ENCODE measurements at regions not wholly inside any gene's neighbourhood (a gene's known extent, or its start where the extent isn't known, plus 50 kb on each side); places are given as distances from the start of the nearest gene placed in this dataset.

GRCh38 chr11:81394311-81394710 is 1339.4 kb downstream of the FAM181B start:
- Histone ChIP-seq H3K27ac (no peak overlapping the region), H3K27me3 (ENCODE audit: low read depth) (no peaks in the 10 kb centered on the region), H3K4me3 (no peak overlapping the region), H3K4me1 (no peaks in the 10 kb centered on the region), H3K36me3 (no peaks in the 10 kb centered on the region), H3K9me3 (no peaks in the 10 kb centered on the region)
- DNase-seq (no peak), ATAC-seq (no peak)
- intact Hi-C loops (cut with DNase I): no loop called here
- TF ChIP-seq, protein P1, sequence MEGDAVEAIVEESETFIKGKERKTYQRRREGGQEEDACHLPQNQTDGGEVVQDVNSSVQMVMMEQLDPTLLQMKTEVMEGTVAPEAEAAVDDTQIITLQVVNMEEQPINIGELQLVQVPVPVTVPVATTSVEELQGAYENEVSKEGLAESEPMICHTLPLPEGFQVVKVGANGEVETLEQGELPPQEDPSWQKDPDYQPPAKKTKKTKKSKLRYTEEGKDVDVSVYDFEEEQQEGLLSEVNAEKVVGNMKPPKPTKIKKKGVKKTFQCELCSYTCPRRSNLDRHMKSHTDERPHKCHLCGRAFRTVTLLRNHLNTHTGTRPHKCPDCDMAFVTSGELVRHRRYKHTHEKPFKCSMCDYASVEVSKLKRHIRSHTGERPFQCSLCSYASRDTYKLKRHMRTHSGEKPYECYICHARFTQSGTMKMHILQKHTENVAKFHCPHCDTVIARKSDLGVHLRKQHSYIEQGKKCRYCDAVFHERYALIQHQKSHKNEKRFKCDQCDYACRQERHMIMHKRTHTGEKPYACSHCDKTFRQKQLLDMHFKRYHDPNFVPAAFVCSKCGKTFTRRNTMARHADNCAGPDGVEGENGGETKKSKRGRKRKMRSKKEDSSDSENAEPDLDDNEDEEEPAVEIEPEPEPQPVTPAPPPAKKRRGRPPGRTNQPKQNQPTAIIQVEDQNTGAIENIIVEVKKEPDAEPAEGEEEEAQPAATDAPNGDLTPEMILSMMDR (IDR thresholded peaks at IDR 0.05): no peak

- Histone ChIP-seq H3K4me3 (no peak overlapping the region), H3K27me3 (ENCODE audit: low read depth) (no peaks in the 10 kb centered on the region), H3K27ac (no peak overlapping the region), H3K36me3 (no peaks in the 10 kb centered on the region), H3K4me1 (no peaks in the 10 kb centered on the region), H3K9me3 (no peaks in the 10 kb centered on the region)
- ATAC-seq (no peak), DNase-seq (no peak)
- intact Hi-C loops (cut with DNase I): no loop called here
- TF ChIP-seq, protein P1 (IDR thresholded peaks at IDR 0.05): no peak
These were observed 1345.3 kb downstream of the FAM181B start for GRCh38 chr11:81388326-81388725.

GRCh38 chr11:81380395-81380794 is 1353.3 kb downstream of the FAM181B start:
- no peak for DNase-seq
- Histone ChIP-seq H3K36me3 (no peaks in the 10 kb centered on the region), H3K27ac (no peak overlapping the region), H3K4me3 (no peak overlapping the region), H3K9me3 (no peaks in the 10 kb centered on the region), H3K4me1 (no peaks in the 10 kb centered on the region), H3K27me3 (ENCODE audit: low read depth) (no peaks in the 10 kb centered on the region)
- intact Hi-C loops (cut with DNase I): no loop called here
- no peak for ATAC-seq
- TF ChIP-seq, protein P1 (IDR thresholded peaks at IDR 0.05): no peak

DNA sequence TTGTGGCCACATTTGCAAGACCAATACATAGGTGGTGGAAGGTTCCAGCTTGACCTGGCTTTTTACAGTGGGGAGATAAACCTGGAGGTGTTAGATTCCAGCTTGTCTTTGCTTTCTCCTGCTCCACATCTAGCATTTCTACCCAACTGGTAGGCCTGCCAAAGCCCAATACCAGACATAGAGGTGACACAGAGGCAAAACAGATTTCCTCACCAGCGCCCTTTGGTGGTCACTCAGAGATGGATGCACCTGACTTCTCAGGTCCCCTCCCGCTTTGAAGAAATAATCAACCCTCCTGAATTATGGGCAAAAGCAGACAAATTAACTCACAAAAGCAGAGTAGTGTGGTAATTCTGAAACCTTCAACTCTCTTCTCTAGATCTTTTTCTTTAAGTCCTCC is 1356.2 kb downstream of the FAM181B start:
- TF ChIP-seq, protein P1 (IDR thresholded peaks at IDR 0.05): no peak
- DNase-seq (no peak), ATAC-seq (no peak)
- H3K27ac ChIP-seq: no peak overlapping the region
- intact Hi-C loops (cut with DNase I): no loop called here
- H3K36me3 ChIP-seq: no peaks in the 10 kb centered on the region
- H3K9me3 ChIP-seq: no peaks in the 10 kb centered on the region
- H3K27me3 ChIP-seq (ENCODE audit: low read depth): no peaks in the 10 kb centered on the region
- H3K4me3 ChIP-seq: no peak overlapping the region
- no peaks in the 10 kb centered on the region for H3K4me1 ChIP-seq

DNA sequence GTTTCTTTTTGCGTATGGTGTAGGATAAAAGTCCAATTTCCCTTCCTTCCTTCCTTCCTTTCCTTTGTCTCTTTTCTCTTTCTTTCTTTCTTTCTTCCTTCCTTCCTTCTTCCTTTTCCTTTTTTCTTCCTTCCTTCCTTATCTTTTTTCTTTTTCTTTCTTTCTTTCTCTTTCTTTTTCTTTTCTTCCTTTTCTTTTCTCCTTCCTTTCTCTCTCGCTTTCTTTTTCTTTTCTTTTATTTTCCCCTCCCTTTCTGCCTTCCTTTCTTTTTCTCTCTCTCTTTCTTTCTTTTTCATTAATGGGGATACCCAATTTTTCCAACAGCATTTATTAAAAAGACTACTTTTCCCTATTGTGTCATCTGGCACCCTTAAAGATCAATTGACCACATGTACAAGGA is 1359.7 kb downstream of the FAM181B start:
- no peak overlapping the region for H3K4me3 ChIP-seq
- TF ChIP-seq, protein P1 (IDR thresholded peaks at IDR 0.05): no peak
- no peaks in the 10 kb centered on the region for H3K27me3 ChIP-seq (ENCODE audit: low read depth)
- intact Hi-C loops (cut with DNase I): no loop called here
- DNase-seq: no peak
- ATAC-seq: no peak
- no peaks in the 10 kb centered on the region for H3K36me3 ChIP-seq
- no peak overlapping the region for H3K27ac ChIP-seq
- no peaks in the 10 kb centered on the region for H3K4me1 ChIP-seq
- no peaks in the 10 kb centered on the region for H3K9me3 ChIP-seq

GRCh38 chr11:81368192-81368591 is 1365.5 kb downstream of the FAM181B start:
- Histone ChIP-seq H3K27ac (no peak overlapping the region), H3K27me3 (ENCODE audit: low read depth) (no peaks in the 10 kb centered on the region), H3K9me3 (no peaks in the 10 kb centered on the region), H3K4me1 (no peaks in the 10 kb centered on the region), H3K36me3 (no peaks in the 10 kb centered on the region), H3K4me3 (no peak overlapping the region)
- no peak for ATAC-seq
- intact Hi-C loops (cut with DNase I): no loop called here
- DNase-seq: no peak
- TF ChIP-seq, protein P1 (IDR thresholded peaks at IDR 0.05): no peak

Data from lower lobe of right lung (tissue), 2 donors.